ENCODE measurements at regions not wholly inside any gene's neighbourhood (a gene's known extent, or its start where the extent isn't known, plus 50 kb on each side); places are given as distances from the start of the nearest gene placed in this dataset.

GRCh38 chr6:165847407-165848085 lies 184.5 kb upstream of the PDE10A start:
- Mint-ChIP-seq H3K4me1 (peaks cover 75% of the 10 kb centered on the region), H3K4me3 (no peak overlapping the region), H3K36me3 (ENCODE audit: low read depth) (no peaks in the 10 kb centered on the region), H3K9me3 (no peaks in the 10 kb centered on the region), H3K27me3 (ENCODE audit: low read depth, poor library complexity) (peaks cover 32% of the 10 kb centered on the region), H3K27ac (no peak overlapping the region)
- DNase-seq, result no peak
- TF ChIP-seq CTCF (IDR thresholded peaks at IDR 0.05), result no peak

- DNase-seq, result no peak
- H3K4me3 Mint-ChIP-seq, result no peak overlapping the region
- H3K27me3 Mint-ChIP-seq (ENCODE audit: low read depth, poor library complexity), result peaks cover 20% of the 10 kb centered on the region
- H3K9me3 Mint-ChIP-seq, result no peaks in the 10 kb centered on the region
- TF ChIP-seq CTCF (IDR thresholded peaks at IDR 0.05), result no peak
- H3K4me1 Mint-ChIP-seq, result peaks cover 84% of the 10 kb centered on the region
- no peaks in the 10 kb centered on the region for H3K36me3 Mint-ChIP-seq (ENCODE audit: low read depth)
- no peak overlapping the region for H3K27ac Mint-ChIP-seq
Observed at GRCh38 chr6:165846123-165846966, 183.3 kb upstream of the PDE10A start.

- Mint-ChIP-seq H3K27me3 (ENCODE audit: low read depth, poor library complexity) (peaks cover 13% of the 10 kb centered on the region), H3K4me1 (peaks cover 89% of the 10 kb centered on the region), H3K9me3 (no peaks in the 10 kb centered on the region), H3K4me3 (no peak overlapping the region), H3K27ac (no peak overlapping the region), H3K36me3 (ENCODE audit: low read depth) (no peaks in the 10 kb centered on the region)
- DNase-seq, result no peak
- TF ChIP-seq CTCF (IDR thresholded peaks at IDR 0.05), result no peak
Observed at GRCh38 chr6:165845493-165845892, 182.5 kb upstream of the PDE10A start.

GRCh38 chr6:165844801-165845364 lies 181.8 kb upstream of the PDE10A start:
- no peak for DNase-seq
- no peak overlapping the region for H3K4me3 Mint-ChIP-seq
- H3K9me3 Mint-ChIP-seq, result no peaks in the 10 kb centered on the region
- H3K4me1 Mint-ChIP-seq, result peaks cover 85% of the 10 kb centered on the region
- no peak for TF ChIP-seq CTCF (IDR thresholded peaks at IDR 0.05)
- no peaks in the 10 kb centered on the region for H3K36me3 Mint-ChIP-seq (ENCODE audit: low read depth)
- peaks cover 13% of the 10 kb centered on the region for H3K27me3 Mint-ChIP-seq (ENCODE audit: low read depth, poor library complexity)
- no peak overlapping the region for H3K27ac Mint-ChIP-seq

GRCh38 chr6:165844232-165844631 lies 181.2 kb upstream of the PDE10A start:
- Mint-ChIP-seq H3K9me3 (no peaks in the 10 kb centered on the region), H3K36me3 (ENCODE audit: low read depth) (no peaks in the 10 kb centered on the region), H3K27me3 (ENCODE audit: low read depth, poor library complexity) (peaks cover 19% of the 10 kb centered on the region), H3K27ac (no peak overlapping the region), H3K4me1 (peaks cover 78% of the 10 kb centered on the region), H3K4me3 (no peak overlapping the region)
- no peak for TF ChIP-seq CTCF (IDR thresholded peaks at IDR 0.05)
- no peak for DNase-seq
